ENCODE measurements at regions not wholly inside any gene's neighbourhood (a gene's known extent, or its start where the extent isn't known, plus 50 kb on each side); places are given as distances from the start of the nearest gene placed in this dataset.

DNA sequence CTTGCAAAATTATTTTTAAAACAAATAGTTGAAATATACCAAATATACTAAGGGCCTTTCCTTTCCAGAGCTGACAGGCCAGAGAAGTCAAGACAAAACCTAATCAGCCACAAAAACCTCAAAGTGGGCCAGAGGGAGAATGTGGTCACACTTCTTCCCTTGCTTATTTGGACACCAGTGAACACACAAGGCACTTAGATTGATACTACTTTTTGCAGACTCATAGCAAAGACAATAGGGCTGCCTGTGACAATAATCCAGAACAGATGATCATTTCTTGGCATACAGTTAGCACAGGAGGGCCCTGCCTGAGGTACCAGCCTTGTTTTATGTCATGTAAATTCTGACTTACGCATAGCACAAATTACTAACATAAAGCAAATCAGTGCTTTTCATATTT lies 215.7 kb upstream of the NEIL3 start:
- Histone ChIP-seq H3K9me3 (no peaks in the 10 kb centered on the region), H3K4me3 (no peak overlapping the region), H3K36me3 (ENCODE audit: low read depth) (no peaks in the 10 kb centered on the region), H3K4me1 (ENCODE audit: low read depth) (no peaks in the 10 kb centered on the region)
- DNase-seq (no peak), ATAC-seq (no peak)
- TF ChIP-seq, protein P1, sequence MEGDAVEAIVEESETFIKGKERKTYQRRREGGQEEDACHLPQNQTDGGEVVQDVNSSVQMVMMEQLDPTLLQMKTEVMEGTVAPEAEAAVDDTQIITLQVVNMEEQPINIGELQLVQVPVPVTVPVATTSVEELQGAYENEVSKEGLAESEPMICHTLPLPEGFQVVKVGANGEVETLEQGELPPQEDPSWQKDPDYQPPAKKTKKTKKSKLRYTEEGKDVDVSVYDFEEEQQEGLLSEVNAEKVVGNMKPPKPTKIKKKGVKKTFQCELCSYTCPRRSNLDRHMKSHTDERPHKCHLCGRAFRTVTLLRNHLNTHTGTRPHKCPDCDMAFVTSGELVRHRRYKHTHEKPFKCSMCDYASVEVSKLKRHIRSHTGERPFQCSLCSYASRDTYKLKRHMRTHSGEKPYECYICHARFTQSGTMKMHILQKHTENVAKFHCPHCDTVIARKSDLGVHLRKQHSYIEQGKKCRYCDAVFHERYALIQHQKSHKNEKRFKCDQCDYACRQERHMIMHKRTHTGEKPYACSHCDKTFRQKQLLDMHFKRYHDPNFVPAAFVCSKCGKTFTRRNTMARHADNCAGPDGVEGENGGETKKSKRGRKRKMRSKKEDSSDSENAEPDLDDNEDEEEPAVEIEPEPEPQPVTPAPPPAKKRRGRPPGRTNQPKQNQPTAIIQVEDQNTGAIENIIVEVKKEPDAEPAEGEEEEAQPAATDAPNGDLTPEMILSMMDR (IDR thresholded peaks at IDR 0.05), result no peak
- intact Hi-C loops (cut with DNase I, micrococcal nuclease), result no loop called here

DNA sequence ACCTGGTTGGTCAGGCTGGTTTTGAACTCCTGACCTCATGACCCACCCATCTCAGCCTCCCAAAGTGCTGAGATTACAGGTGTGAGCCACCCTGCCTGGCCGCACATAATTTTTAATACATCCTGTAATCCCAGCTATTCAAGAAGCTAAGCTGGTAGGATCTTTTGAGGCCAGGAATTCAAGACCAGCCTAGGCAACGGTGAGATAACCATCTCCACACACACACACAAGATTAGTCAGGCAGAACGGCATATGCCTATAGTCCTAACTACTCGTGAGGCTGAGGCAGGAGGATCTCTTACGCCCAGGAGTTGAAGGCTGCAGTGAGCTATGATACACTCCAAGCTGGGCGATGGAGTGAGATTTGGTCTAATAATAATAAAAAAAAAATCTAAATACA lies 212.4 kb upstream of the NEIL3 start:
- intact Hi-C loops (cut with DNase I, micrococcal nuclease), result no loop called here
- ATAC-seq, result no peak
- Histone ChIP-seq H3K9me3 (no peaks in the 10 kb centered on the region), H3K4me1 (ENCODE audit: low read depth) (no peaks in the 10 kb centered on the region), H3K36me3 (ENCODE audit: low read depth) (no peaks in the 10 kb centered on the region), H3K4me3 (no peak overlapping the region)
- DNase-seq, result no peak
- TF ChIP-seq, protein P1 (IDR thresholded peaks at IDR 0.05), result no peak

DNA sequence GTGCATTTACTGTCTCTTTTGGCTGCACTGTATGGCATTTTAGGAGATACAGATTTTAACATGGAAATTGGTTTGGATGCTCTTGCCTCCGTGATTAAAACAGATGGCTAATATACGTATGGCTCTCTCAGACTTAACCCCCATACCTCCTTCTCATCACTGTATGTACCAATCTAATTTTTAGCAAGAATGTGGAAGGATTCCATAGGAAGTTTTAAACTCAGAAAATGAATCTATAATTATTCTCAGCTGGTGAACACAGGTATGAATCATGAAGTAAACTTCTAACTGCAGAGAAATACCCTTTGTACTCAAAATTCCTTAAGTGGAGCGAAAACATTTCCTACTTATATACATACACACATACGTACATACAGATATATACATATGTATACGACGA lies 210.5 kb upstream of the NEIL3 start:
- H3K4me1 ChIP-seq (ENCODE audit: low read depth), result no peaks in the 10 kb centered on the region
- intact Hi-C loops (cut with DNase I, micrococcal nuclease), result no loop called here

DNA sequence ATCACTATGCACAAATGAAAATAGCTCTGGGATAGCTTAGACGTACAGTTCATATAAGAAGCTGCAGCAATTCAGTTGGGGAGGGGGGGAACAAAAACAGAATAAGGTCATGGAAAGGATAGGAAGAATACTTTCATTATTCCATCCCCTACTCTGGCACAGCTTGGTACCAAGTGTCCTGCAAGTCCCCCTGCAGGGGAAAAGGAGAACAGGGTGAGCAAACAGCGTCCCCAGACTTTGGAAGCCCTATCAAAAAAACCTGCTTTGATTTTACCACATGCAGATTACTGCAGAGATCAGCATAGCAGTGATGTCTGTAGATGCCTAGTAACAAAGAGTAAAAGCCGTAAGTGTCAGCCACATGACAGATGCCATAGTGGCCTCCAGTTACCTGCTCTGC lies 209.4 kb upstream of the NEIL3 start:
- H3K36me3 ChIP-seq (ENCODE audit: low read depth), result no peaks in the 10 kb centered on the region
- H3K9me3 ChIP-seq, result no peaks in the 10 kb centered on the region
- intact Hi-C loops (cut with DNase I, micrococcal nuclease), result no loop called here
- DNase-seq, result no peak
- TF ChIP-seq, protein P1 (IDR thresholded peaks at IDR 0.05), result no peak
- no peak for ATAC-seq
- H3K4me3 ChIP-seq, result no peak overlapping the region
- H3K4me1 ChIP-seq (ENCODE audit: low read depth), result no peaks in the 10 kb centered on the region

More for the DNA sequence above, 210.5 kb upstream of the NEIL3 start:
- no peak overlapping the region for H3K4me3 ChIP-seq
- TF ChIP-seq, protein P1 (IDR thresholded peaks at IDR 0.05), result no peak
- H3K36me3 ChIP-seq (ENCODE audit: low read depth), result no peaks in the 10 kb centered on the region
- DNase-seq (no peak), ATAC-seq (no peak)
- no peaks in the 10 kb centered on the region for H3K9me3 ChIP-seq

DNA sequence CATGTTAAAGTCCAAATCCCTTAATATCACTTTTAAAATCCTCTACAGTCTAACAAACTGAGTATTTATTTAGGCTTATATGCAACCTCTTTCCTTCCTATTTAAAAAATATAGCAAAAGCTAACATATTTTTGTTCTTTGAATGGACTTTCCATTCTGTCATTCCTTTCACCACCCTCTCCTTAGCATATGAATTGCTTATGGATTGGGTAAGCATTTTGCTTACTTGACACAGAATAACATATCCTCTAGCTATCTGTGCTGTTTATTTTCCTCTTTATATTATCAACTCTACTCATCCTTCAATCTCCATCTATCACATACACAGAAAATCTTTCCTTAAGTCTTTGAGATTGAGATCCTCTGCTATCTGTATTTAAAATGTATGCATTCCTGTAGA lies 206.1 kb upstream of the NEIL3 start:
- Histone ChIP-seq H3K4me3 (no peak overlapping the region), H3K36me3 (ENCODE audit: low read depth) (no peaks in the 10 kb centered on the region), H3K9me3 (no peaks in the 10 kb centered on the region), H3K4me1 (ENCODE audit: low read depth) (no peaks in the 10 kb centered on the region)
- ATAC-seq (no peak), DNase-seq (no peak)
- intact Hi-C loops (cut with DNase I, micrococcal nuclease), result no loop called here
- TF ChIP-seq, protein P1 (IDR thresholded peaks at IDR 0.05), result no peak

DNA sequence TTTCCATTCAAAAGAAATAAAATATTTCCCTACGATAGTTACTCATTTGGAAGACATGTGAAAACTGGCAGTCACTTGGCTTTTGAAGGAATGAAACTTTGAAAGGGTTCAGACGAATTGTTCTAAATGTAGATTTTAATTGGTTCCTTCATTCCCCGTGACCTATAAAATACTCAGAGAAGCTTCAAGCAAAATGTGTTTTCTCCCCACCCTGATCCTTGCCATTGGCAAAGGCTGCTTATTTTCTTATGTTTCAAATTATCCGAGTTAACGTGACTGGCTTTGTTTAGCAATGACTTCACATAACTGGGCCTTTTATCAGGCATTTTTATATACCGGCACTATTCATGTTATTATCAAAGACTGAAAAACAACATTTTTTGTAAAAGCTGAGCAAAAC lies 204.1 kb upstream of the NEIL3 start:
- ATAC-seq (no peak), DNase-seq (no peak)
- no peaks in the 10 kb centered on the region for H3K4me1 ChIP-seq (ENCODE audit: low read depth)
- TF ChIP-seq, protein P1 (IDR thresholded peaks at IDR 0.05), result no peak
- no peak overlapping the region for H3K4me3 ChIP-seq
- intact Hi-C loops (cut with DNase I, micrococcal nuclease), result no loop called here
- no peaks in the 10 kb centered on the region for H3K9me3 ChIP-seq
- H3K36me3 ChIP-seq (ENCODE audit: low read depth), result no peaks in the 10 kb centered on the region

Measured in mucosa of descending colon (tissue), 3 donors.